ENCODE measurements at regions not wholly inside any gene's neighbourhood (a gene's known extent, or its start where the extent isn't known, plus 50 kb on each side); places are given as distances from the start of the nearest gene placed in this dataset.
"Not testable (repeated sequence)": the region's sequence is repeated elsewhere in the genome, so short reads cannot be mapped to it uniquely, and the experiment has no call there.

DNA sequence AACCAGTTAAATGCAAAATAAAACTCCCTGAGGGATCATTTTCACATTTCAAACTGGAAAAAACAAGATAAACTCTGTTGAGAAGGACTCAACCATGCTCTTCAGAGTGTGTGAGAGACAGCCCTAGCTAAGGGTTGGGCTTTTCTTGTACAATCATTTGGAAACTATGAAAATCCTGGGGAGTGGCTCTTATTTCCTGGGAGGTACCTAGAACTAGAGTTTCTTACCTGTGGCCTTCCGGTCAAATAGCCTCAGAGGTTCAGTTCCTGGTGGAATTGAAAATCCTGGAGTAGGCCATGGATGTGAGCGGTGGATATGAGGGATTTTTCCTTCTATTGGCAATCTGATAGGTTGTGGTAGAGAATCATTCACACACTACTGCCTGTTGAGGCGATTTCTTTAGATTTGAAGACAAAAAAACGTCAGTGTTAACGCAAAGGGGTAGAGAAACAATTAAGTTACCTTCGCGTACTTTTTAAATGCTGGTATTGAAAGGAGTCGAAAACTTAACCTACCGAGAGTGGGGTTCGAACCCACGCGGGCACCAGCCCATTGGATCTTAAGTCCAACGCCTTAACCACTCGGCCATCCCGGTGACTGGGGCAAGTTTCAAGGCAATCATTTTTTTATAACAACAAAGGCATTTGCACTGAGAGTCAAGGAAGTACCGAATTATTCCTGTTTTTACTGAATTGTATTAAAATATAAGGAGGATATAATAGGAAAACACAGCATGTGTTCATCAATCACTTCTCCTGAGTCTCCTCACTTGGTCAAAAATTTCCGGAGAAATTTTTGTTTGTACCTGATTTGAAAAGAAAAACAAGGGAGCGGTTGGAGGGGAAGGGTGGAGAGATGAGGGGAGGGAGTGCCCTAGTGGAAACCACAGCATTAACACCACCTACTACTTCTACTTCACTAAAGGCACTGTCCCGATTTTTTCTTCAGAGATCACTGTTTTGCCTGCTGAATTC is 191.3 kb downstream of the OR2B2 start:
- TF ChIP-seq, protein P1, sequence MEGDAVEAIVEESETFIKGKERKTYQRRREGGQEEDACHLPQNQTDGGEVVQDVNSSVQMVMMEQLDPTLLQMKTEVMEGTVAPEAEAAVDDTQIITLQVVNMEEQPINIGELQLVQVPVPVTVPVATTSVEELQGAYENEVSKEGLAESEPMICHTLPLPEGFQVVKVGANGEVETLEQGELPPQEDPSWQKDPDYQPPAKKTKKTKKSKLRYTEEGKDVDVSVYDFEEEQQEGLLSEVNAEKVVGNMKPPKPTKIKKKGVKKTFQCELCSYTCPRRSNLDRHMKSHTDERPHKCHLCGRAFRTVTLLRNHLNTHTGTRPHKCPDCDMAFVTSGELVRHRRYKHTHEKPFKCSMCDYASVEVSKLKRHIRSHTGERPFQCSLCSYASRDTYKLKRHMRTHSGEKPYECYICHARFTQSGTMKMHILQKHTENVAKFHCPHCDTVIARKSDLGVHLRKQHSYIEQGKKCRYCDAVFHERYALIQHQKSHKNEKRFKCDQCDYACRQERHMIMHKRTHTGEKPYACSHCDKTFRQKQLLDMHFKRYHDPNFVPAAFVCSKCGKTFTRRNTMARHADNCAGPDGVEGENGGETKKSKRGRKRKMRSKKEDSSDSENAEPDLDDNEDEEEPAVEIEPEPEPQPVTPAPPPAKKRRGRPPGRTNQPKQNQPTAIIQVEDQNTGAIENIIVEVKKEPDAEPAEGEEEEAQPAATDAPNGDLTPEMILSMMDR (conservative IDR thresholded peaks at IDR 0.05; ENCODE audit: low read depth, low read length): no peak
- no peak for DNase-seq (ENCODE audit: low read depth)

DNA sequence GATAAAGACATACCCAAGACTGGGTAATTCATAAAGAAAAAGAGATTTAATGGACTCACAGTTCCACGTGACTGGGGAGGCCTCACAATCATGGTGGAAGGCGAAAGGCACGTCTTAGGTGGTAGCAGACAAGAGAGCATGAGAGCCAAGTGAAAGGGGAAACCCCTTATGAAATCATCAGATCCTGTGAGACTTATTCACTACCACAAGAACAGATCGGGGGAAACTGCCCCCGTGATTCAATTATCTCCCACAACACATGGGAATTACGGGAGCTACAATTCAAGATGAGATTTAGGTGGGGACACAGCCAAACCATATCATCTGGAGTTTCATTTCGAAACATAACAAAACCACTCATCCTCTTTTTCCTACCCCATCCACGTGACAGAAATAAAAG is 193.2 kb downstream of the OR2B2 start:
- not testable (repeated sequence) for DNase-seq (ENCODE audit: low read depth)

More for the DNA sequence above, 191.3 kb downstream of the OR2B2 start:
- peak overlapping the region; percentile 42 for H3K4me3 ChIP-seq (ENCODE audit: low read depth, low read length)

DNA sequence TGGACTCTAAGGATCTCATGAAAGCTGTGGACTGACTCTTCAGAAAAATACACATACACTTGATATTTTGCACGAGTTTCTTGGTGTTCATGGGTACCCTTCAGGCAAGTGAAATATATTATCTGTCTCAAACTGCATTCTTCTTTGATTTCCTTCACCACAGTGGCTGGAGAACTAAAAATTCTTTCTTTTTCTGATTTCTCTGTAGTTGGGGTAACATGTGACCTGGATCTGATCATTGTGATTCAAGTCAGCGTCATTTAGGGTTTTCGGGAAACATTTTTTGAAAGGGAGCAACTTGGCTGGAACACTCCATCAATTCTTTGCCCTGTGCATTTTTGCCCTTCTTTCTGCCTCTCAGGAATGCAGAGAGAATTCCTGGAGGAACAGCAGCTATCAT is 205.8 kb downstream of the OR2B2 start:
- no peak for DNase-seq (ENCODE audit: low read depth)
- H3K4me3 ChIP-seq (ENCODE audit: low read depth, low read length): no peak overlapping the region
- TF ChIP-seq, protein P1 (conservative IDR thresholded peaks at IDR 0.05; ENCODE audit: low read depth, low read length): no peak

More for the DNA sequence above, 193.2 kb downstream of the OR2B2 start:
- not testable (repeated sequence) for H3K4me3 ChIP-seq (ENCODE audit: low read depth, low read length)

DNA sequence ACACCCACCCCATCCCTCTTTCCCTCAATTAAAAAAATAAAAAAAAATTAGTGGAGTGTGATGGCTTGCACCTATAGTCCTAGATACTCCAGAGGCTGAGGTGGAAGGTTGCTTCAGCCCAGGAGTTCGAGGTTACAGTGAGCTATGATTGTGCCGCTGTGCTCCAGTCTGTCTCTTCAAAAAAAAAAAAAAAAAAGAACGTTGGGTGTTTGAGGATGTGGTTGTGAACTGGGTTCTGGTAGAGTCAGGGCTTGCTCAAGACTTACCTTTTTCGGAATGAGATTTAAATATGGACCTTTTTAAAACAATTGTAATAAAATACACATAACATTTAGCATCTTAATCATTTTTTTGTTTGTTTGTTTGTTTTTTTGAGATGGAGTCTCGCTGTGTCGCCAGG is 211.9 kb downstream of the OR2B2 start:
- no peak for DNase-seq (ENCODE audit: low read depth)
- no peak overlapping the region for H3K4me3 ChIP-seq (ENCODE audit: low read depth, low read length)
- TF ChIP-seq, protein P1 (conservative IDR thresholded peaks at IDR 0.05; ENCODE audit: low read depth, low read length): no peak

DNA sequence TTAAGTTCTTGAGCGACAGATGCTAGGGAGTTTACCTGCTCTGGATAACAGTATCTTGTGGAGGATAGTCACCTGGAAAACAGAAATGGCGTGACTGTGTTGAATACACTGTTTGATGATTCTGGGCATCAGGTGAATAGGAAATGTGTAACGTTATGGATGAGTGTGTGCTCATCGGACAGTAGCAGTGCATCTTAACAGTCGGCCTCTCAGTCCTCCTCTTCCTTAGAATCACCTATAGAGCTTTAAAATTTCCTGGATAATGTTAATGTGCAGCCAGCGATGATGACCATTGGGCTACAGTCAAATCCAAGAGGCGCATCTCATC is 217.7 kb downstream of the OR2B2 start:
- H3K4me3 ChIP-seq (ENCODE audit: low read depth, low read length): peak overlapping the region; percentile 81
- DNase-seq (ENCODE audit: low read depth): no peak
- TF ChIP-seq, protein P1 (conservative IDR thresholded peaks at IDR 0.05; ENCODE audit: low read depth, low read length): no peak

DNA sequence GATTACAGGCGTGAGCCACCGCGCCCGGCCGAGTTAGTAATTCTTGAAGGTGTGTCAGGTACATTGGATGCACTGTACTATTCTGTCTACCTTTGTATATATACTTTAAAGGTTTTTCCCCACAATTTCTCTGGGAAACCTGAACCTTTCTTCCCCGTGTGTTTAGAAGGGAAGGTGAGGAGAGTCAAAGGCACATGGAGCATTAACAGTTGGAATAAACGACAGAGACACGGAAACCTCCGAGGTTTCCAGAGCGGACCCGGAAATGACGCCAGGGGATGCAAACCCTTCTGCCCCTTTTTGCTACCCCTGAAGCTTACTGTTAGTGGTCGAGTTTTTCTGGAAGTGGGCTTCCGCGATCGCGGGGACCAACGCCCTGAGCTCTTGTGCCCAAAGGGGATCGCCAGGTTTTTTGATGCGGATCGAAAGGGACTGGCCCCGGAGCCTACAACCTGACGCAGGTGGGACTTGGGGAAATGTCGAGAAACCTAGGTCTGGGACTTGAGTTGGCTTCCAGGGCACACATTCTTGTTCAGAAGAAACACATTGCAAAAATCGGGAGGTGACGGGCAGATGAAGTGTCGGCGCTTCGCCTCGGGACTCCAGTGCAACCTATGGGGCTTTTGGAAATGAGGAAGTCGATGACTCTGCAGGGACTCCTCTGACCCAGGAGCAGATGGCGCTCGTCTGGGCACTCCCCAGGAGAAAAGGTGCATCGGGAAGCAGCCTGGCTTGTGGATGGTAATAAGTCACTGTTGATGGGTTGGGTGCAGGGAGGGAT is 218.2 kb downstream of the OR2B2 start:
- TF ChIP-seq, protein P1 (conservative IDR thresholded peaks at IDR 0.05; ENCODE audit: low read depth, low read length): no peak
- DNase-seq (ENCODE audit: low read depth): no peak
- H3K4me3 ChIP-seq (ENCODE audit: low read depth, low read length): peak overlapping the region; percentile 81

DNA sequence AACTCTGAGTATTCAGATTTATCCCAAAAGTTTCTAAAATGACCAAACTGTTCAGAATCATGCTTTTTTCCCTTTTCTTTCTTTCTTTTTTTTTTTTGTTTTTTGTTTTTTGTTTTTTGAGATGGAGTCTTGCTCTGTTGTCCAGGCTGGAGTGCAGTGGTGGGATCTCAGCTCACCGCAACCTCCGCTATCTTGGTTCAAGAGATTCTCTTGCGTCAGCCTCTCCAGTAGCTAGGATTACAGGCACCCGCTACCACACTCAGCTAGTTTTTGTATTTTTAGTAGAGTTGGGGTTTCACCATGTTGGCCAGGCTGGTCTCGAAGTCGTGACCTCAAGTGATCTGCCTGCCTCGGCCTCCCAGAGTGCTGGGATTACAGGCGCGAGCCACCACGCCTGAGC is 219.2 kb upstream of the ZNF184 start:
- DNase-seq (ENCODE audit: low read depth); H3K4me3 ChIP-seq (ENCODE audit: low read depth, low read length): not testable (repeated sequence)
